SU-DHL-6 (cell line): ENCODE measurements at regions not wholly inside any gene's neighbourhood (a gene's known extent, or its start where the extent isn't known, plus 50 kb on each side); places are given as distances from the start of the nearest gene placed in this dataset.

Experiments used
- CTCF ChIP-seq: fragments of 200-600 bp; sonication (generic); IDR thresholded peaks from one replicate; pipeline ENCODE4 v1.5.1; 2017; ENCODE audit warnings: antibody characterized with exemption, mild to moderate bottlenecking, low read length, moderate library complexity; ENCODE audit not compliant: insufficient read depth, poor library complexity, severe bottlenecking
- EZH2phosphoT487 ChIP-seq: fragments of 200-600 bp; sonication (generic), shearing (Covaris generic); conservative IDR thresholded peaks from 2 replicates; pipeline ENCODE4 v1.6.1; 2018; ENCODE audit warnings: mild to moderate bottlenecking, antibody characterized with exemption, low read length, moderate library complexity, mixed read lengths

GRCh38 chr5:124606543-124606942, 139.9 kb downstream of the ZNF608 start:
- TF ChIP-seq CTCF: no peak
- no peak for TF ChIP-seq EZH2phosphoT487
